Astrocyte (in vitro differentiated cells and primary cell): ENCODE measurements at regions not wholly inside any gene's neighbourhood (a gene's known extent, or its start where the extent isn't known, plus 50 kb on each side); places are given as distances from the start of the nearest gene placed in this dataset.

Experiments
- EZH2 ChIP-seq: IDR thresholded peaks from 2 replicates; pipeline ENCODE4 v1.6.1; 2012; ENCODE audit warnings: mild to moderate bottlenecking, low read length, inconsistent platforms; ENCODE audit not compliant: insufficient read depth
- TF ChIP-seq, protein P1 (sequence below): IDR thresholded peaks from 2 replicates; pipeline ENCODE4 v1.5.1; 2011; ENCODE audit warnings: low read depth, mild to moderate bottlenecking, inconsistent platforms, low read length, moderate library complexity; ENCODE audit not compliant: insufficient read depth

DNA sequence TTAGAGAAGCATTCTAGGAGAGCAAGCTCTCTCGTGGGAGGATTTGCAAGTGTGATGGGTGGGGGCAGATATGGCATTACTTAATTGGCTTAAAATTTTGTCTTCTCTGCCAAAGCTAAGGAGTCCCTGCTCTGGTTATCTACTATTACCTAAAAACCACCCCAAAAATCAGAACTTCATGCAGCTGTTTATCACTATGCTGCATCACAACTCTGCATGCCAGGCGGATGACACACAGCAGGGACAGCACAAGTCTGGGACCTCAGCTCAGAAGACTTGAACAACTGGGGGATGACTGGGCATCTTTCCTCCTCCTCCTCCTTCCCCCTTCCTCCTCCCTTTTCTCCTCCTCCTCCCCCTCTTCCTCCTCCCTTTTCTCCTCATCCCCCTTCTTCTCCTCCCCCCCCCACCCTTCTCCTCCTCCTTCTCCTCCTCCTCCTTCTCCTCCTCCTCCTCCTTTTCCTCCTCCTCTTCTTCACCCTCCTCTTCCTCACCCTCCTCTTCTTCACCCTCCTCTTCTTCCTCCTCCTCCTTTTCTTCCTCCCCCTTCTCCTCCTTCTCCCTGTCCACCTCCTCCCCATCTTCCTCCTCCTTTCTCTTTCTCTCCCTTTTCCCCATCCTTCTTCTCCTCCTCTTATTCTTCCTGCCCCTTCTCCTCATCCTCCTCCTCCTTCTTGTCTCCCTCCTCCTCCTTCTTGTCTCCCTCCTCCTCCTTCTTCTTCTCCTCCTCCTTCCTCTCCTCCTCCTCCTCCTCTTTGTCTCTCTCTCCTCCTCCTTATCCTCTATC lies 218.6 kb upstream of the PMEPA1 start:
- TF ChIP-seq, protein P1, sequence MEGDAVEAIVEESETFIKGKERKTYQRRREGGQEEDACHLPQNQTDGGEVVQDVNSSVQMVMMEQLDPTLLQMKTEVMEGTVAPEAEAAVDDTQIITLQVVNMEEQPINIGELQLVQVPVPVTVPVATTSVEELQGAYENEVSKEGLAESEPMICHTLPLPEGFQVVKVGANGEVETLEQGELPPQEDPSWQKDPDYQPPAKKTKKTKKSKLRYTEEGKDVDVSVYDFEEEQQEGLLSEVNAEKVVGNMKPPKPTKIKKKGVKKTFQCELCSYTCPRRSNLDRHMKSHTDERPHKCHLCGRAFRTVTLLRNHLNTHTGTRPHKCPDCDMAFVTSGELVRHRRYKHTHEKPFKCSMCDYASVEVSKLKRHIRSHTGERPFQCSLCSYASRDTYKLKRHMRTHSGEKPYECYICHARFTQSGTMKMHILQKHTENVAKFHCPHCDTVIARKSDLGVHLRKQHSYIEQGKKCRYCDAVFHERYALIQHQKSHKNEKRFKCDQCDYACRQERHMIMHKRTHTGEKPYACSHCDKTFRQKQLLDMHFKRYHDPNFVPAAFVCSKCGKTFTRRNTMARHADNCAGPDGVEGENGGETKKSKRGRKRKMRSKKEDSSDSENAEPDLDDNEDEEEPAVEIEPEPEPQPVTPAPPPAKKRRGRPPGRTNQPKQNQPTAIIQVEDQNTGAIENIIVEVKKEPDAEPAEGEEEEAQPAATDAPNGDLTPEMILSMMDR, result no peak
- TF ChIP-seq EZH2, result no peak
